H1 (cell line): ENCODE measurements at regions not wholly inside any gene's neighbourhood (a gene's known extent, or its start where the extent isn't known, plus 50 kb on each side); places are given as distances from the start of the nearest gene placed in this dataset.

Source experiments
- BACH1 ChIP-seq: IDR thresholded peaks from 2 replicates; pipeline ENCODE4 v1.6.1; 2012; ENCODE audit warnings: low read length, improper control_type of control experiment
- CEBPB ChIP-seq: IDR thresholded peaks from 2 replicates; pipeline ENCODE4 v1.6.1; 2012; ENCODE audit warnings: low read depth, low read length
- GABPA ChIP-seq: IDR thresholded peaks from 2 replicates; pipeline ENCODE4 v1.6.1; 2011; ENCODE audit warnings: mild to moderate bottlenecking, low read length, moderate library complexity, borderline replicate concordance; ENCODE audit not compliant: insufficient read depth
- JUND ChIP-seq: IDR thresholded peaks from 2 replicates; pipeline ENCODE4 v1.6.1; 2011; ENCODE audit warnings: mild to moderate bottlenecking, improper control_type of control experiment, low read length
- NRF1 ChIP-seq: IDR thresholded peaks from 2 replicates; pipeline ENCODE4 v1.6.1; 2011; ENCODE audit warnings: mild to moderate bottlenecking, low read depth, low read length, improper control_type of control experiment

- no peak for TF ChIP-seq GABPA
- TF ChIP-seq CEBPB = no peak
- TF ChIP-seq NRF1 = no peak
- TF ChIP-seq JUND = no peak
- no peak for TF ChIP-seq BACH1
These were observed 309.3 kb upstream of the HTR2A start (continued) for GRCh38 chr13:47206111-47206510.
